HUES64 (cell line): ENCODE measurements at regions not wholly inside any gene's neighbourhood (a gene's known extent, or its start where the extent isn't known, plus 50 kb on each side); places are given as distances from the start of the nearest gene placed in this dataset.

Experiments used
- H3K27ac ChIP-seq: 2 replicates; pipeline ENCODE4 v1.7.0; 2013; ENCODE audit warnings: low read depth, low read length, inconsistent platforms
- H3K27me3 ChIP-seq: 2 replicates; pipeline ENCODE4 v1.6.1; 2013; ENCODE audit warnings: mild to moderate bottlenecking, low read length; ENCODE audit not compliant: insufficient read depth
- H3K36me3 ChIP-seq: 2 replicates; pipeline ENCODE4 v1.6.1; 2013; ENCODE audit warnings: mild to moderate bottlenecking, low read length; ENCODE audit not compliant: insufficient read depth
- H3K4me1 ChIP-seq: 2 replicates; pipeline ENCODE4 v1.6.1; 2013; ENCODE audit warnings: mild to moderate bottlenecking, low read length, moderate library complexity; ENCODE audit not compliant: insufficient read depth
- H3K4me3 ChIP-seq: 2 replicates; pipeline ENCODE4 v1.5.1; 2013; ENCODE audit warnings: mild to moderate bottlenecking, low read length, moderate library complexity
- H3K9ac ChIP-seq: 2 replicates; pipeline ENCODE4 v1.6.1; 2013; ENCODE audit warnings: mild to moderate bottlenecking, low read depth, low read length
- H3K9me3 ChIP-seq: 2 replicates; pipeline ENCODE4 v1.6.1; 2013; ENCODE audit warnings: low read depth, low read length; ENCODE audit not compliant: insufficient read depth
- WGBS: fragments of 150-250, 120-280 bp; methylation state at CpG from one replicate; pipeline ENCODE4 v1.1.7; 2013; ENCODE audit warnings: missing lambda C conversion rate; 5-methylcytosine and 5-hydroxymethylcytosine counted together

DNA sequence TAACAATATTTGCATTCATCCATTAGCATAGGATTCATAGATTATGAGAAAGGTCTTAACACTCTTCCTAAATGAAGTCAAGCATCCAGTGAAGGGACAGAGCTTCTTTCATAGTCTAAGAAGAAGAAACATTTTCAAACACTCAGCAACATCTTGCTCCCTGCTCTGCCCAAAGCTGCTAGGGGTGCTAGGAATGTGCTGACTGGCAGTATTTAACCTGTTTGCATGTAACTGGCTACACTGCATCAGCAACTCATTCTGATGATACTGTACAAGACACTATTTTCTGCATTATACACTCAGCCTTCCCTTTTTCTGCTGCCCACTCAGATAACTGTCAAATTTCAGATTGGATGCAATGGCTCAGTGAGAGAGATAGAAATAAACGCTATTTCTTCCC lies 495.1 kb upstream of the ARID1B start:
- H3K4me1 ChIP-seq: no peaks in the 10 kb centered on the region
- H3K27ac ChIP-seq: no peak overlapping the region
- no peak overlapping the region for H3K9ac ChIP-seq
- H3K27me3 ChIP-seq: no peaks in the 10 kb centered on the region
- H3K9me3 ChIP-seq: peaks cover 10% of the 10 kb centered on the region; the same call in 1 of the 2 replicates
- H3K4me3 ChIP-seq: no peak overlapping the region
- 100% methylated on average over 1 of the region's 1 CpG for WGBS
- no peaks in the 10 kb centered on the region for H3K36me3 ChIP-seq

DNA sequence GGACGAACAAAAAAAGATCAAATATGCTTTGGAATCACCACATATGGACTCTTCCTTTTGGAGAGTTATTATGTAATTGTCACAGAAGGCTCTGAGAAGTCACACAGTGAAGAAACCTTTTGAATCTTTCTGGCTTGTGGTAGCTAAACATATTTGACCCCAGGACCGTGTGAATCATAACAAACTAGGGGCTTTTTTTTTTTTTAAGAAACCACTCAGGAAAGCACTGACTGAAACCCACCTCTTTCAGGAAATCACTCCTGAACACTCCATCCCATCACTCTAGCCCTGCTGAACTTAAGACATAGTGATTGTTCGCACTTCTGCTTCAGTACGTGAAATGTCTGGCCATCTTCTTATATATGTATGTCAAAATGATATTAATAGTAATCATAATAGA lies 495.9 kb upstream of the ARID1B start:
- Histone ChIP-seq H3K27me3 (no peaks in the 10 kb centered on the region), H3K9me3 (peaks cover 12% of the 10 kb centered on the region; the same call in 1 of the 2 replicates), H3K27ac (no peak overlapping the region), H3K4me1 (no peaks in the 10 kb centered on the region), H3K9ac (no peak overlapping the region), H3K4me3 (no peak overlapping the region), H3K36me3 (no peaks in the 10 kb centered on the region)
- 100% methylated on average over 2 of the region's 4 CpGs for WGBS

DNA sequence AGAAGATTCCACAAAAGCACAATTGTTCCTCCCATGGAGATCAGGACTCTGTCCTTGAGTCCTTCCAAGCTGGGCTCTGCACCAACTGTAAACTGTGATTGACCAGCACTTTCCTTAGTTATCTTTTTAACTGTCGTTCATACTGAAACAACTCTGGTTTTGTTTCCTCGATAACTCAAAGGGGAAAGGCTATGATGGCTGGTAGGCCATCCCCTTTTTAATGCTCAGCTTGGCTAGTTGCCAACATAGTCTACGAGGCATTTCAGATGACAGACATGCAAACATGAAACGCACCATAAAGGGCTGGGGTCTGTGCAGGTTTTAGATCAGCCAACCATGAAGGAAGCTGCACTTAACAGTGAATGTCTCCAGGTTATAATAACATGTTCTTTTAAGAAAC lies 497.1 kb upstream of the ARID1B start:
- Histone ChIP-seq H3K9ac (no peak overlapping the region), H3K4me3 (no peak overlapping the region), H3K9me3 (peaks cover 12% of the 10 kb centered on the region; the same call in 1 of the 2 replicates), H3K27ac (no peak overlapping the region), H3K36me3 (no peaks in the 10 kb centered on the region), H3K27me3 (no peaks in the 10 kb centered on the region), H3K4me1 (no peaks in the 10 kb centered on the region)
- WGBS: 93% methylated on average over 4 of the region's 4 CpGs

DNA sequence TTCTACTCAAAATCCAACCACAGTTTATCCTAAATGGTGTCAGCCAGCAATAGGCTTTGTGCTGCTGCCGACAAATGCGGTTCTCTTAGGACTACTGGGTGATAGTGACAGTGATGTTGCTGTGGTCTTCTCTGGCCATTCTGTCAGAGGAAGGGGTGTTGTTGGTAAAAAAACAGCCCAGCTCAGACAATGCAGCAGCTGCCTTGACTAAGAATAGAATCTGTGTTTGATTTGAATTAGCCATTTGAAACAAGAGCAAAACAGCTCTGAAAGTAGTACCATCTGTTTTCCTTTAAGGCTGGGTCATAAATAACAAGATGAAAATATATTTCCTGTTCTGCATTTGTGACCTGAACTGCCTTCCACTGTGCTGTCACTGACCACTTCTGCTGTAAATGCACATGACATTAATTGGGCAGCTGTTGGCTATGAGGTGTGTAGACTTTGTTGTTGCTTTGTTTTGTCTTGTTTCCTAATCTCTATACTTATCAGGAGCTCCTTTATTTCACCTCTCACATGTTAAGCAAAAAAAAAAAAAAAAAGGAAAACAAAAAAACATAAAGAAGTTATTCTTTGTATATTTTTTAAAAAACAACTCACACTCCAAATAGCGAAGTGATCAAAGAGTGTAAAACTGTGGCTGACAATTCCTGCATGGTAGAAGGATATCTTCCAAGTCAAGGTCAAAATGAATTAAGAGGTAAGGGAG lies 497.8 kb upstream of the ARID1B start:
- 95% methylated on average over 2 of the region's 3 CpGs for WGBS
- Histone ChIP-seq H3K9me3 (peaks cover 12% of the 10 kb centered on the region; the same call in 1 of the 2 replicates), H3K36me3 (no peaks in the 10 kb centered on the region), H3K9ac (no peak overlapping the region), H3K4me3 (no peak overlapping the region), H3K4me1 (no peaks in the 10 kb centered on the region), H3K27ac (no peak overlapping the region), H3K27me3 (no peaks in the 10 kb centered on the region)

DNA sequence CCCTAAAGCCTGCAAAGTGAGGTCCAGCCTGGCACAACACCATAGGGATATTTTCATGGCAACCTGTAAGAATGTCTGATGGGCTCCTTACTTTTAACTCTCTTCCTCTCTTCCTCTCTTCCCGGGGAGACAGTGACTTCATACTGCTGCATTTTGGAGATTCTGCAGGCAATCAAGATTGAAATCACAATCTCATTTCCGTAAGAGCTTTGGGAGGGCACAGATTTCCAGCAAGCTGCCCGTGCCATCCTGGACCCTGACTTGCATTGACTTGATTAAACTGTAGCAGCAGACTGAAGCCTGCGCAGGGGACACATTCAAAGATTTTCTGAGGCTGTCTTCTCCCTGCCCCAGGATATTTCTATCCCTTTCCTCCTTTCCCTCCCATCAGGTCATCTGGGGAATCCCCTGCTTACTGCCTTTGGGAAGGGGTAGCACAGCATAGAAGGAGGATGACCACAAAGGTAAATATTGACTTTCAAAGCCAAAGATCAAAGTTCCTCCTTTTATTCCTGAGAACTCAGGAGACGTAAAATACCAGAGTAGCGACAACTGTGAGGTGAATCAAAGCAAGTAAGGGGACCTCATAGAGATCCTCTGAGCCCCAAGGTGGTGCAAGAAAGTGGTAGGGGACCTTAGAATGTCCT lies 504.0 kb upstream of the ARID1B start:
- Histone ChIP-seq H3K27ac (no peak overlapping the region), H3K27me3 (no peaks in the 10 kb centered on the region), H3K9me3 (peaks cover 12% of the 10 kb centered on the region; the same call in 1 of the 2 replicates), H3K4me1 (no peaks in the 10 kb centered on the region), H3K4me3 (no peak overlapping the region), H3K36me3 (no peaks in the 10 kb centered on the region), H3K9ac (no peak overlapping the region)
- WGBS: 94% methylated on average over 6 of the region's 6 CpGs

DNA sequence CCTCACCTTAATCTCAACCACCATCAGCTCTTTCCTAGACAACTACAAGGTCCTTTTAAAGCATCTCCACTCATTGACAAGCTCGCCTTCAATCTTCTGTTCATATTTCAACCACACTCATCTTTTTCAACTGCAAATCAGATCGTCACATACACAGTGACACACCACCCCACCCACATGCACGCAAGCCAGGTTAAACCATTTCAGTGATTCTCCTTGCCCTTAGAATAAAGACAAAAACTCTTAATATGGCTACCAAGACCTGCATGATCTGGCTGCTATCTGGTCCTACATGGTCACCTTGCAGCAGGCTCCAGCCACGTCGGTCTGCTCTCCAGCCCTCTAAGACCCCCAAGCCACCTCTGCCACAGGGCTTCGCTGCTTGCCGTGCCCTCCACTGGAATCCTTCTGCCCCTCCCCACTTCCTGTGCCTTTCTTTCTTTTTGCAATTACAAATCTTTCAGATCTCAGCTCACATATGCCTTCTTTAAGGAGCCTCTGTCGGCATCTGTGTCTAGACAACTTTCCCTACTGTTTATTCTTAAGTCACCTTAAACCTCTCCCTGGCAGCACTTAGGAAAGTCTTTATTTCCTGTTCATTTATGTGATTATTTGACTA lies 507.3 kb upstream of the ARID1B start:
- Histone ChIP-seq H3K27ac (no peak overlapping the region), H3K27me3 (no peaks in the 10 kb centered on the region), H3K4me1 (no peaks in the 10 kb centered on the region), H3K4me3 (no peak overlapping the region), H3K36me3 (no peaks in the 10 kb centered on the region), H3K9ac (no peak overlapping the region), H3K9me3 (no peaks in the 10 kb centered on the region)
- 91% methylated on average over 8 of the region's 8 CpGs for WGBS

DNA sequence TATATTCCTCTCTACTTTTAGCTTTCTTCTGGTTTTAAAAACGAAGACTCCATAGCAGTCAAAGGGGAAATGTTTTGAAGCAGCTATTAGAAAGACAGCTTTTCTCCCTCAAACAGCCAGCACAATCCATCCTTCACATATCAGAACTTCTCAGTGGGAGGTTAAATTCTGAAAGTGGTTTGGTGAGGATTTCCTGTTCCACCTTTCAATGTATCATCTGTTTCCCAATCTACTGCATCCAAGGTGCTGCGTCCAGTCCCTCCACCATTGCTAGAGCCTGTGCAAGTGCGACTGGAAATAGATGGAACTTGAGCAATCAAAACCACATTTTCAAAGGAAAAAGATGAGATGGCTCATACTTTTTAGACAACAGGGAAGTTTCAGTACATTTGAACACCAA lies 508.3 kb upstream of the ARID1B start:
- WGBS: 92% methylated on average over 3 of the region's 3 CpGs
- Histone ChIP-seq H3K27ac (no peak overlapping the region), H3K27me3 (no peaks in the 10 kb centered on the region)

DNA sequence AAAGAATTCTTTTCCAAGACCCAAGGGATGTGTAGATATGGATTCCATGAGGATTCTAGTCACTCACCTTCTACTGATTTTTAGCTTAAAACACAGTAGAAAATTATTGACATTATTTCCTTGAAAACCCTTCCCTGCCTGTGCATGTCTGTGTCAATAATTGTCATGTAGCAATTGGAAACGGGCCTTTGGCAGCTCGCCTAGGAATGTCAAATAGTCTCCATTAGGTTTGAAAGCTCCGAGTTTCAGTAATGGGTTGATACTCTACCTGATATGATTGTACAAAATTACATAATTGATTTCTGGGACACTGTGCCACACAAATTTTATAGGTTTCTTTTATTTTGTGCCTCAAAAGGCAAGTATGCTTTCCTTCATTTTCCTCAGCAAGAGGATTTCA lies 515.2 kb upstream of the ARID1B start:
- Histone ChIP-seq H3K9ac (no peak overlapping the region), H3K27ac (no peak overlapping the region), H3K27me3 (no peaks in the 10 kb centered on the region), H3K4me3 (no peak overlapping the region), H3K9me3 (no peaks in the 10 kb centered on the region), H3K36me3 (no peaks in the 10 kb centered on the region), H3K4me1 (no peaks in the 10 kb centered on the region)
- 93% methylated on average over 3 of the region's 3 CpGs for WGBS

More for the DNA sequence above, 508.3 kb upstream of the ARID1B start:
- no peak overlapping the region for H3K4me3 ChIP-seq
- no peaks in the 10 kb centered on the region for H3K4me1 ChIP-seq
- H3K9ac ChIP-seq: no peak overlapping the region
- H3K36me3 ChIP-seq: no peaks in the 10 kb centered on the region
- H3K9me3 ChIP-seq: no peaks in the 10 kb centered on the region

DNA sequence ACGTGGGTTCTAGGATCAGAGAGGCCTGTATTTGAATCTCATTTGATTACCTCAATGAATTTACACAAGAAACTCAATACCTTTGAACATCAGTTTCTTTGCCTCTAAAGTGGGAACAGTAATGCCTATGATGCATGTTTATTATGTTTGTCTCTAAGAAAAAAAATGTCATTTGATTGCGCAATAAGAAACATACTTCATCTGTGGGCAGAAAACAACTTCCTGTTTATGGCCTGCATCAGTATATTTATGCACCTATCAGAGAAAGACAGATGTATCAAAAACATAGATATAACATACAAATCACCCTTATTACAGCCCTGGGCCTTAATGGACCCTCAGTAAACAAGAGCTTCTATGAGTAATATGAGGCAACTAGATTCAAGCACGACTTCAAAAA lies 516.4 kb upstream of the ARID1B start:
- Histone ChIP-seq H3K9ac (no peak overlapping the region), H3K36me3 (no peaks in the 10 kb centered on the region), H3K27ac (no peak overlapping the region), H3K27me3 (no peaks in the 10 kb centered on the region), H3K9me3 (no peaks in the 10 kb centered on the region), H3K4me3 (no peak overlapping the region), H3K4me1 (no peaks in the 10 kb centered on the region)
- 94% methylated on average over 3 of the region's 3 CpGs for WGBS

DNA sequence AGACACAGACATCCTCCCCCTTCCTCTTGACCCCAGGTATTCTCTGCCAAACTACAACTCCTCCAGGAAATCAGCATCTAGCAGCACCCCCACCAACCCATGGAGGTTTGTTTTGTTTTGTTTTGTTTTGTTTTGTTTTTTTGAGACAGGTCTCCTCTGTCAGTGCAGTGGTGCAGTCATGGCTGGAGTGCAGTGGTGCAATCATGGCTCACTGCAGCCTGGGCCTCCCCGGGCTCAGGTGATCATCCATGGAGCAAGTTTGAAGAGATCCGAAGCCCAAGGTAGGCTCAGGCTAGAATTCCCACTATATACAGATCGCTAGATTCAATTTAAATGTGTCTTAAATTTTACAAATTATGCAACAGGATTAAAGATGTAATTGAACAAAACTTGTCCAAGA lies 518.2 kb upstream of the ARID1B start:
- H3K36me3 ChIP-seq: no peaks in the 10 kb centered on the region
- no peak overlapping the region for H3K27ac ChIP-seq
- H3K9me3 ChIP-seq: no peaks in the 10 kb centered on the region
- H3K9ac ChIP-seq: no peak overlapping the region
- H3K4me3 ChIP-seq: no peak overlapping the region
- H3K4me1 ChIP-seq: no peaks in the 10 kb centered on the region
- WGBS: 99% methylated on average over 2 of the region's 3 CpGs
- no peaks in the 10 kb centered on the region for H3K27me3 ChIP-seq

DNA sequence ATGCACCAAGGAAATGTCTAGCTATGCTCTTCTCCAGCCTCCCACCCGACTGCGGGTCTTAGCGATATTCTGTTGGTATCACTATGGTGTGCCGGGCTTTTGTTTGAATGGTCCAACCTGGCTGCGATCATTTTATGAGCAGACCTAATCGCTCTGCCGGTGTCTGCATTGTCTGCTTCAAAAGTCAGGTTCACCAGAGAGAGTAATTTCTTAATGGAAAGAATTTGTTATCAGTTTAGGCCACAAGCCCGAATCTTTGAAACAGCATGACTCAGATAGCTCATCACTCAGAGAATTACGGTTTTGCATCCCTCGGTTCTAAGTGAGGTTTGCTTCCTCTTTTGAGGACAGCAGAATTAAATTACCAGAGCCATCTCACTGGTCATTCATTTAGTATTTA lies 521.0 kb upstream of the ARID1B start:
- no peaks in the 10 kb centered on the region for H3K36me3 ChIP-seq
- no peak overlapping the region for H3K9ac ChIP-seq
- H3K27ac ChIP-seq: no peak overlapping the region
- no peak overlapping the region for H3K4me3 ChIP-seq
- no peaks in the 10 kb centered on the region for H3K27me3 ChIP-seq
- no peaks in the 10 kb centered on the region for H3K4me1 ChIP-seq
- H3K9me3 ChIP-seq: no peaks in the 10 kb centered on the region
- 95% methylated on average over 10 of the region's 10 CpGs for WGBS
